ENCODE measurements at regions not wholly inside any gene's neighbourhood (a gene's known extent, or its start where the extent isn't known, plus 50 kb on each side); places are given as distances from the start of the nearest gene placed in this dataset.

- Histone ChIP-seq H3K4me3 (ENCODE audit: low read length, poor library complexity, severe bottlenecking) (no peak overlapping the region), H3K9ac (ENCODE audit: low read depth, low read length, poor library complexity, severe bottlenecking) (no peak overlapping the region), H3K36me3 (ENCODE audit: insufficient read depth, low read length) (no peaks in the 10 kb centered on the region), H3K9me3 (ENCODE audit: insufficient read depth, low read depth, low read length) (peaks cover 4% of the 10 kb centered on the region; the same call in 1 of the 2 replicates), H4K20me1 (ENCODE audit: insufficient read depth, low read length, poor library complexity, severe bottlenecking) (no peaks in the 10 kb centered on the region), H3K9me2 (replicated peaks; ENCODE audit: low read depth, low read length) (no peaks in the 10 kb centered on the region), H3K27me3 (ENCODE audit: insufficient read depth, low read length, poor library complexity, severe bottlenecking) (no peaks in the 10 kb centered on the region), H3K79me2 (ENCODE audit: insufficient read depth, low read length) (no peaks in the 10 kb centered on the region), H3F3A (ENCODE audit: low read depth) (no peaks in the 10 kb centered on the region), H3K4me1 (ENCODE audit: insufficient read depth, low read length, poor library complexity, severe bottlenecking) (no peaks in the 10 kb centered on the region), H2AFZ (ENCODE audit: low read length) (no peak overlapping the region), H3K4me2 (ENCODE audit: low read depth, low read length, poor library complexity, severe bottlenecking) (no peak overlapping the region)
- TF ChIP-seq EZH2phosphoT487 (IDR thresholded peaks at IDR 0.05; ENCODE audit: borderline replicate concordance) (no peak), CTCF (conservative IDR thresholded peaks at IDR 0.05; ENCODE audit: low read length) (no peak)
These were observed 195.5 kb downstream of the ANKRD30B start for GRCh38 chr18:14943486-14943885.

GRCh38 chr18:14943967-14944636 lies 196.1 kb downstream of the ANKRD30B start:
- no peak overlapping the region for H3K4me2 ChIP-seq (ENCODE audit: low read depth, low read length, poor library complexity, severe bottlenecking)
- H3K4me3 ChIP-seq (ENCODE audit: low read length, poor library complexity, severe bottlenecking): no peak overlapping the region
- peaks cover 4% of the 10 kb centered on the region; the same call in 1 of the 2 replicates for H3K9me3 ChIP-seq (ENCODE audit: insufficient read depth, low read depth, low read length)

GRCh38 chr18:14944838-14945237 lies 196.9 kb downstream of the ANKRD30B start:
- Histone ChIP-seq H3K4me1 (ENCODE audit: insufficient read depth, low read length, poor library complexity, severe bottlenecking) (no peaks in the 10 kb centered on the region), H3K36me3 (ENCODE audit: insufficient read depth, low read length) (no peaks in the 10 kb centered on the region), H3K4me2 (ENCODE audit: low read depth, low read length, poor library complexity, severe bottlenecking) (no peak overlapping the region), H3F3A (ENCODE audit: low read depth) (no peaks in the 10 kb centered on the region), H3K9me3 (ENCODE audit: insufficient read depth, low read depth, low read length) (peaks cover 4% of the 10 kb centered on the region; the same call in 1 of the 2 replicates), H3K27me3 (ENCODE audit: insufficient read depth, low read length, poor library complexity, severe bottlenecking) (no peaks in the 10 kb centered on the region), H3K79me2 (ENCODE audit: insufficient read depth, low read length) (no peaks in the 10 kb centered on the region), H2AFZ (ENCODE audit: low read length) (no peak overlapping the region), H4K20me1 (ENCODE audit: insufficient read depth, low read length, poor library complexity, severe bottlenecking) (no peaks in the 10 kb centered on the region), H3K9me2 (replicated peaks; ENCODE audit: low read depth, low read length) (no peaks in the 10 kb centered on the region), H3K4me3 (ENCODE audit: low read length, poor library complexity, severe bottlenecking) (no peak overlapping the region), H3K9ac (ENCODE audit: low read depth, low read length, poor library complexity, severe bottlenecking) (no peak overlapping the region)
- no peak for TF ChIP-seq CTCF (conservative IDR thresholded peaks at IDR 0.05; ENCODE audit: low read length)
- TF ChIP-seq EZH2phosphoT487 (IDR thresholded peaks at IDR 0.05; ENCODE audit: borderline replicate concordance): no peak

More at GRCh38 chr18:14943967-14944636, 196.1 kb downstream of the ANKRD30B start:
- Histone ChIP-seq H3K36me3 (ENCODE audit: insufficient read depth, low read length) (no peaks in the 10 kb centered on the region), H2AFZ (ENCODE audit: low read length) (no peak overlapping the region), H4K20me1 (ENCODE audit: insufficient read depth, low read length, poor library complexity, severe bottlenecking) (no peaks in the 10 kb centered on the region), H3K27me3 (ENCODE audit: insufficient read depth, low read length, poor library complexity, severe bottlenecking) (no peaks in the 10 kb centered on the region), H3K9me2 (replicated peaks; ENCODE audit: low read depth, low read length) (no peaks in the 10 kb centered on the region), H3K9ac (ENCODE audit: low read depth, low read length, poor library complexity, severe bottlenecking) (no peak overlapping the region), H3K4me1 (ENCODE audit: insufficient read depth, low read length, poor library complexity, severe bottlenecking) (no peaks in the 10 kb centered on the region), H3F3A (ENCODE audit: low read depth) (no peaks in the 10 kb centered on the region), H3K79me2 (ENCODE audit: insufficient read depth, low read length) (no peaks in the 10 kb centered on the region)
- TF ChIP-seq EZH2phosphoT487 (IDR thresholded peaks at IDR 0.05; ENCODE audit: borderline replicate concordance) (no peak), CTCF (conservative IDR thresholded peaks at IDR 0.05; ENCODE audit: low read length) (no peak)

Measured in Loucy (cell line).